ENCODE measurements at regions not wholly inside any gene's neighbourhood (a gene's known extent, or its start where the extent isn't known, plus 50 kb on each side); places are given as distances from the start of the nearest gene placed in this dataset.

DNA sequence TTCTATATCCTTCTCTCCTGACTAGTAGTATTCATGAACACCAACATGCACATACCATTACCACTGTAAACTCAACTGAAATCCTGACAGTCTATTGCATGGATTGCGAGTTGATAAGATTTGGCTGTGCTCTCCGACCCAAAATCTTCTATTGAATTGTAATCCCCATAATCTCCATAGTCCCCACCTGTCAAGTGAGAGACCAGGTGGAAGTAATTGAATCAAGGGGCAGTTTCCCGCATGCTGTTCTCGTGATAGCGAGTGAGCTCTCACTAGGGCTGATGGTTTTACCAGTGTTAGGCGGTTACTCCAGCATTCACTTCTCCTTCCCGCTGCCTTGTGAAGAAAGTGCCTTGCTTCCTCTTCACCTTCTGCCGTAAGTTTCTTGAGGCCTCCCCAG lies 261.8 kb downstream of the PHF14 start:
- Histone ChIP-seq H3K27ac (ENCODE audit: low read depth) (no peak overlapping the region), H3F3A (replicated peaks; ENCODE audit: low read depth) (no peaks in the 10 kb centered on the region), H3K9me2 (ENCODE audit: insufficient read depth) (peaks cover 5% of the 10 kb centered on the region; the same call in 1 of the 2 replicates), H3K4me2 (no peak overlapping the region), H3K27me3 (ENCODE audit: insufficient read depth) (no peaks in the 10 kb centered on the region), H3K4me1 (ENCODE audit: insufficient read depth) (peaks cover 50% of the 10 kb centered on the region), H4K20me1 (replicated peaks; ENCODE audit: insufficient read depth) (no peaks in the 10 kb centered on the region), H3K36me3 (ENCODE audit: insufficient read depth) (no peaks in the 10 kb centered on the region), H3K4me3 (no peak overlapping the region), H3K79me2 (replicated peaks; ENCODE audit: insufficient read depth) (no peaks in the 10 kb centered on the region), H2AFZ (no peak overlapping the region)
- no peak overlapping the region for H3K4me3 Mint-ChIP-seq
- no peak overlapping the region for H3K27ac Mint-ChIP-seq
- no peak for TF ChIP-seq ZNF114 (CRISPR knock-in tag; IDR thresholded peaks at IDR 0.05)
- no peak for TF ChIP-seq JUNB (IDR thresholded peaks at IDR 0.05; ENCODE audit: unreplicated experiment)
- no peak for TF ChIP-seq ZNF331 (CRISPR knock-in tag; IDR thresholded peaks at IDR 0.05; ENCODE audit: low read depth)
- TF ChIP-seq POLR2AphosphoS5 (IDR thresholded peaks at IDR 0.05; ENCODE audit: low read depth) = no peak
- TF ChIP-seq NANOG (IDR thresholded peaks at IDR 0.05; ENCODE audit: borderline replicate concordance) = no peak
- TF ChIP-seq CREB1 (CRISPR knock-in tag; IDR thresholded peaks at IDR 0.05; ENCODE audit: low read depth) = no peak
- TF ChIP-seq EZH2 (IDR thresholded peaks at IDR 0.05; ENCODE audit: low read depth, unreplicated experiment) = no peak
- TF ChIP-seq, protein P1, sequence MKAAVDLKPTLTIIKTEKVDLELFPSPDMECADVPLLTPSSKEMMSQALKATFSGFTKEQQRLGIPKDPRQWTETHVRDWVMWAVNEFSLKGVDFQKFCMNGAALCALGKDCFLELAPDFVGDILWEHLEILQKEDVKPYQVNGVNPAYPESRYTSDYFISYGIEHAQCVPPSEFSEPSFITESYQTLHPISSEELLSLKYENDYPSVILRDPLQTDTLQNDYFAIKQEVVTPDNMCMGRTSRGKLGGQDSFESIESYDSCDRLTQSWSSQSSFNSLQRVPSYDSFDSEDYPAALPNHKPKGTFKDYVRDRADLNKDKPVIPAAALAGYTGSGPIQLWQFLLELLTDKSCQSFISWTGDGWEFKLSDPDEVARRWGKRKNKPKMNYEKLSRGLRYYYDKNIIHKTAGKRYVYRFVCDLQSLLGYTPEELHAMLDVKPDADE (IDR thresholded peaks at IDR 0.05) = no peak
- TF ChIP-seq, protein P2, sequence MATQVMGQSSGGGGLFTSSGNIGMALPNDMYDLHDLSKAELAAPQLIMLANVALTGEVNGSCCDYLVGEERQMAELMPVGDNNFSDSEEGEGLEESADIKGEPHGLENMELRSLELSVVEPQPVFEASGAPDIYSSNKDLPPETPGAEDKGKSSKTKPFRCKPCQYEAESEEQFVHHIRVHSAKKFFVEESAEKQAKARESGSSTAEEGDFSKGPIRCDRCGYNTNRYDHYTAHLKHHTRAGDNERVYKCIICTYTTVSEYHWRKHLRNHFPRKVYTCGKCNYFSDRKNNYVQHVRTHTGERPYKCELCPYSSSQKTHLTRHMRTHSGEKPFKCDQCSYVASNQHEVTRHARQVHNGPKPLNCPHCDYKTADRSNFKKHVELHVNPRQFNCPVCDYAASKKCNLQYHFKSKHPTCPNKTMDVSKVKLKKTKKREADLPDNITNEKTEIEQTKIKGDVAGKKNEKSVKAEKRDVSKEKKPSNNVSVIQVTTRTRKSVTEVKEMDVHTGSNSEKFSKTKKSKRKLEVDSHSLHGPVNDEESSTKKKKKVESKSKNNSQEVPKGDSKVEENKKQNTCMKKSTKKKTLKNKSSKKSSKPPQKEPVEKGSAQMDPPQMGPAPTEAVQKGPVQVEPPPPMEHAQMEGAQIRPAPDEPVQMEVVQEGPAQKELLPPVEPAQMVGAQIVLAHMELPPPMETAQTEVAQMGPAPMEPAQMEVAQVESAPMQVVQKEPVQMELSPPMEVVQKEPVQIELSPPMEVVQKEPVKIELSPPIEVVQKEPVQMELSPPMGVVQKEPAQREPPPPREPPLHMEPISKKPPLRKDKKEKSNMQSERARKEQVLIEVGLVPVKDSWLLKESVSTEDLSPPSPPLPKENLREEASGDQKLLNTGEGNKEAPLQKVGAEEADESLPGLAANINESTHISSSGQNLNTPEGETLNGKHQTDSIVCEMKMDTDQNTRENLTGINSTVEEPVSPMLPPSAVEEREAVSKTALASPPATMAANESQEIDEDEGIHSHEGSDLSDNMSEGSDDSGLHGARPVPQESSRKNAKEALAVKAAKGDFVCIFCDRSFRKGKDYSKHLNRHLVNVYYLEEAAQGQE (IDR thresholded peaks at IDR 0.05; ENCODE audit: unreplicated experiment) = no peak
- TF ChIP-seq EZH2phosphoT487 (IDR thresholded peaks at IDR 0.05; ENCODE audit: unreplicated experiment) = no peak
- H3K9me3 Mint-ChIP-seq = no peaks in the 10 kb centered on the region
- H3K36me3 Mint-ChIP-seq (ENCODE audit: low read depth) = no peaks in the 10 kb centered on the region
- ATAC-seq = peak; percentile 21; the same call in 1 of the 3 replicates
- peaks cover 58% of the 10 kb centered on the region for H3K4me1 Mint-ChIP-seq
- H3K27me3 Mint-ChIP-seq (ENCODE audit: insufficient read depth, low read depth, poor library complexity) = peaks cover 15% of the 10 kb centered on the region
- DNase-seq (ENCODE audit: low spot score) = peak; percentile 12

DNA sequence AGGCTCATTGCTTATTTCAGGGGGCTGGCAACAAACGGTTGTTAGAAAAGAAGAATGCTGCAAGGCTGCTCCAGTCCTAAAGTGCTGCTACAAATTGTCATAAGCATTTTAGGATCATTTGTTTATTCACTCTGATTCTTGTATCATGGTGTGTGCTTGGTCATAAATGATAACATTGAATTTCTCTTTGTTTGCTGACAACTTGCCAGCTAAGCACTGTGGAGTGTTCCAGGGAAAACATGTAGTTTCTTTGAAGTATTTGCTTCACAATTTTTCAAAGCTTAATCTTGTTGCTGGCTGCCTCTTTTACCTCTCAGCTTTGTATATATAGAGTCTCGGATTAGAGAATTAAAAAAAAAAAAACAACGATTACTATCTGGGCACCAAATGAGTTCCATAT lies 263.0 kb downstream of the PHF14 start:
- no peaks in the 10 kb centered on the region for H3K27me3 ChIP-seq (ENCODE audit: insufficient read depth)
- no peak overlapping the region for H3K27ac ChIP-seq (ENCODE audit: low read depth)
- Mint-ChIP-seq H3K4me1 (peaks cover 58% of the 10 kb centered on the region), H3K9me3 (no peaks in the 10 kb centered on the region), H3K27ac (peak overlapping the region; percentile 33), H3K4me3 (no peak overlapping the region), H3K36me3 (ENCODE audit: low read depth) (no peaks in the 10 kb centered on the region), H3K27me3 (ENCODE audit: insufficient read depth, low read depth, poor library complexity) (peaks cover 14% of the 10 kb centered on the region)
- no peaks in the 10 kb centered on the region for H4K20me1 ChIP-seq (replicated peaks; ENCODE audit: insufficient read depth)
- ATAC-seq (no peak), DNase-seq (ENCODE audit: low spot score) (no peak)
- no peak overlapping the region for H3K4me3 ChIP-seq
- H3K4me1 ChIP-seq (ENCODE audit: insufficient read depth) = peaks cover 51% of the 10 kb centered on the region
- H3K4me2 ChIP-seq = peak overlapping the region; percentile 19
- H2AFZ ChIP-seq = no peak overlapping the region
- no peaks in the 10 kb centered on the region for H3K79me2 ChIP-seq (replicated peaks; ENCODE audit: insufficient read depth)
- no peaks in the 10 kb centered on the region for H3F3A ChIP-seq (replicated peaks; ENCODE audit: low read depth)
- peaks cover 5% of the 10 kb centered on the region; the same call in 1 of the 2 replicates for H3K9me2 ChIP-seq (ENCODE audit: insufficient read depth)
- no peaks in the 10 kb centered on the region for H3K36me3 ChIP-seq (ENCODE audit: insufficient read depth)
- TF ChIP-seq EZH2phosphoT487 (IDR thresholded peaks at IDR 0.05; ENCODE audit: unreplicated experiment) (no peak), ZNF114 (CRISPR knock-in tag; IDR thresholded peaks at IDR 0.05) (no peak)
- TF ChIP-seq, protein P2 (IDR thresholded peaks at IDR 0.05; ENCODE audit: unreplicated experiment) = no peak

Measured in GM23338 (cell line).